WTC11 (cell line): ENCODE measurements at regions not wholly inside any gene's neighbourhood (a gene's known extent, or its start where the extent isn't known, plus 50 kb on each side); places are given as distances from the start of the nearest gene placed in this dataset.
A peak's percentile ranks its signal among the peaks of the same experiment; 100 is the strongest.

ENCODE experiments used
- ATAC-seq: fragments of 200-7000 bp; cut with Tn5 transposase; 2 replicates; pipeline ENCODE4 v1.10.0; 2021; ENCODE audit warnings: mild to moderate bottlenecking, moderate library complexity
- CTCF ChIA-PET: fragments of 300-600 bp; sonication (Branson Sonifier 250); formaldehyde crosslinking; loops from one replicate; lab custom pipeline; 2021; ENCODE audit warnings: antibody characterized with exemption; lab: Charles Lee
- POLR2A ChIA-PET: fragments of 350-600 bp; sonication (Branson Sonifier 250); formaldehyde crosslinking; loops from one replicate; lab custom pipeline; 2021; ENCODE audit warnings: antibody characterized with exemption; lab: Charles Lee
- DNase-seq: peaks from one replicate; pipeline ENCODE4 v3.0.0; 2021; ENCODE audit warnings: low spot score
- H3K27ac Mint-ChIP-seq: 2 replicates; pipeline ENCODE4 v1.8.0; 2021; ENCODE audit warnings: mixed read lengths
- H3K27me3 Mint-ChIP-seq: 2 replicates; pipeline ENCODE4 v1.8.0; 2021; ENCODE audit warnings: low read depth, mild to moderate bottlenecking, moderate library complexity, mixed read lengths
- H3K36me3 Mint-ChIP-seq: 2 replicates; pipeline ENCODE4 v1.8.0; 2021; ENCODE audit warnings: mixed read lengths
- H3K4me1 Mint-ChIP-seq: 2 replicates; pipeline ENCODE4 v1.8.0; 2022; ENCODE audit warnings: mixed read lengths
- H3K4me3 Mint-ChIP-seq: 2 replicates; pipeline ENCODE4 v1.8.0; 2021; ENCODE audit warnings: mild to moderate bottlenecking, moderate library complexity, mixed read lengths
- H3K9me3 Mint-ChIP-seq: 2 replicates; pipeline ENCODE4 v1.8.0; 2021; ENCODE audit warnings: mixed read lengths
- AFF4 ChIP-seq: sonication (generic); formaldehyde crosslinking; IDR thresholded peaks from 2 replicates; pipeline ENCODE4 v1.8.1; 2023; ENCODE audit warnings: mild to moderate bottlenecking, missing genetic modification reagents, borderline replicate concordance
- ATF2 ChIP-seq: sonication (generic); formaldehyde crosslinking; IDR thresholded peaks from 2 replicates; pipeline ENCODE4 v1.8.1; 2022; ENCODE audit warnings: low read depth, missing genetic modification reagents, borderline replicate concordance
- ELF4 ChIP-seq: sonication (generic); formaldehyde crosslinking; IDR thresholded peaks from 2 replicates; pipeline ENCODE4 v1.8.1; 2022; ENCODE audit warnings: low read depth, mild to moderate bottlenecking, moderate library complexity, missing genetic modification reagents
- FOXP4 ChIP-seq: sonication (generic); formaldehyde crosslinking; IDR thresholded peaks from 2 replicates; pipeline ENCODE4 v1.8.0; 2022; ENCODE audit warnings: mild to moderate bottlenecking, missing genetic modification reagents
- GRHL2 ChIP-seq: fragments of 250-450 bp; sonication (Bioruptor Pico); IDR thresholded peaks from 2 replicates; pipeline ENCODE4 v1.8.0; 2022; ENCODE audit warnings: mild to moderate bottlenecking, moderate library complexity; ENCODE audit not compliant: insufficient replicate concordance, severe bottlenecking
- HMGA2 ChIP-seq: fragments of 250-450 bp; sonication (Bioruptor Pico); IDR thresholded peaks from 2 replicates; pipeline ENCODE4 v1.4.0; 2021; ENCODE audit warnings: mild to moderate bottlenecking, moderate library complexity
- IRF2 ChIP-seq: sonication (generic); formaldehyde crosslinking; IDR thresholded peaks from 2 replicates; pipeline ENCODE4 v1.8.0; 2022; ENCODE audit warnings: low read depth, missing genetic modification reagents, borderline replicate concordance
- NFATC4 ChIP-seq: fragments of 250-450 bp; sonication (Bioruptor Pico); IDR thresholded peaks from 2 replicates; pipeline ENCODE4 v1.9.0; 2021; ENCODE audit warnings: mild to moderate bottlenecking
- NFYB ChIP-seq: sonication (generic); formaldehyde crosslinking; conservative IDR thresholded peaks from 2 replicates; pipeline ENCODE4 v1.8.0; 2022; ENCODE audit warnings: low read depth, missing genetic modification reagents
- NR2C2 ChIP-seq: sonication (generic); formaldehyde crosslinking; IDR thresholded peaks from 2 replicates; pipeline ENCODE4 v1.8.0; 2022; ENCODE audit warnings: mild to moderate bottlenecking, missing genetic modification reagents
- SOX15 ChIP-seq: fragments of 250-450 bp; sonication (Bioruptor Pico); IDR thresholded peaks from 2 replicates; pipeline ENCODE4 v1.9.0; 2021; ENCODE audit warnings: mild to moderate bottlenecking
- TCF7 ChIP-seq: sonication (generic); formaldehyde crosslinking; IDR thresholded peaks from 2 replicates; pipeline ENCODE4 v1.8.0; 2022; ENCODE audit warnings: mild to moderate bottlenecking, low read depth, missing genetic modification reagents, moderate library complexity
- TEAD1 ChIP-seq: sonication (generic); formaldehyde crosslinking; IDR thresholded peaks from 2 replicates; pipeline ENCODE4 v1.8.0; 2022; ENCODE audit warnings: mild to moderate bottlenecking, missing genetic modification reagents
- ZBTB21 ChIP-seq: sonication (generic); formaldehyde crosslinking; IDR thresholded peaks from 2 replicates; pipeline ENCODE4 v1.8.1; 2023; ENCODE audit warnings: mild to moderate bottlenecking, missing genetic modification reagents, borderline replicate concordance
- ZMAT4 ChIP-seq: fragments of 250-450 bp; sonication (Bioruptor Pico); IDR thresholded peaks from 2 replicates; pipeline ENCODE4 v1.9.0; 2021; ENCODE audit warnings: mild to moderate bottlenecking
- ZNF121 ChIP-seq: sonication (generic); formaldehyde crosslinking; IDR thresholded peaks from 2 replicates; pipeline ENCODE4 v1.8.0; 2023; ENCODE audit warnings: missing genetic modification reagents
- ZNF219 ChIP-seq: sonication (generic); formaldehyde crosslinking; IDR thresholded peaks from 2 replicates; pipeline ENCODE4 v1.8.0; 2023; ENCODE audit warnings: missing genetic modification reagents, mild to moderate bottlenecking, borderline replicate concordance
- TF ChIP-seq, protein P1 (sequence below): sonication (generic); formaldehyde crosslinking; IDR thresholded peaks from 2 replicates; pipeline ENCODE4 v1.8.0; 2022; ENCODE audit warnings: mild to moderate bottlenecking, missing genetic modification reagents
- TF ChIP-seq, protein P2 (sequence below): sonication (generic); formaldehyde crosslinking; IDR thresholded peaks from 2 replicates; pipeline ENCODE4 v1.8.0; 2022; ENCODE audit warnings: mild to moderate bottlenecking, missing genetic modification reagents
- TF ChIP-seq, protein P3 (sequence below): sonication (generic); formaldehyde crosslinking; IDR thresholded peaks from 2 replicates; pipeline ENCODE4 v1.8.1; 2023; ENCODE audit warnings: mild to moderate bottlenecking, missing genetic modification reagents
- TF ChIP-seq, protein P4 (sequence below): sonication (generic); formaldehyde crosslinking; conservative IDR thresholded peaks from 2 replicates; pipeline ENCODE4 v1.8.1; 2022; ENCODE audit warnings: mild to moderate bottlenecking, missing genetic modification reagents

GRCh38 chr10:128431083-128431482 lies 304.9 kb upstream of the MKI67 start:
- Mint-ChIP-seq H3K4me3 (no peak overlapping the region), H3K27ac (no peak overlapping the region), H3K27me3 (no peaks in the 10 kb centered on the region; the same call in 1 of the 2 replicates), H3K4me1 (peaks cover 32% of the 10 kb centered on the region), H3K36me3 (no peaks in the 10 kb centered on the region), H3K9me3 (no peaks in the 10 kb centered on the region)
- CTCF ChIA-PET, result interaction anchor here (1.2 to 1.7 kb wide), 2 partner anchors 163 to 219 kb away, joined by 5 read pairs; no protein-coding TSS in a partner anchor
- TF ChIP-seq NFYB (CRISPR knock-in tag) (no peak), AFF4 (CRISPR knock-in tag) (no peak), ZMAT4 (CRISPR knock-in tag) (no peak), ZNF219 (CRISPR knock-in tag) (no peak), NR2C2 (CRISPR knock-in tag) (no peak), NFATC4 (CRISPR knock-in tag) (no peak), TCF7 (CRISPR knock-in tag) (no peak), SOX15 (CRISPR knock-in tag) (no peak), GRHL2 (CRISPR knock-in tag) (no peak)
- TF ChIP-seq, protein P1, sequence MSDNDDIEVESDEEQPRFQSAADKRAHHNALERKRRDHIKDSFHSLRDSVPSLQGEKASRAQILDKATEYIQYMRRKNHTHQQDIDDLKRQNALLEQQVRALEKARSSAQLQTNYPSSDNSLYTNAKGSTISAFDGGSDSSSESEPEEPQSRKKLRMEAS (CRISPR knock-in tag), result no peak; the same call in 1 of the 2 replicates
- DNase-seq (no peak), ATAC-seq (peak; percentile 25)
- POLR2A ChIA-PET, result interaction anchor here (0.8 kb wide), 1 partner anchor 109 kb away, joined by 4 read pairs; no protein-coding TSS in a partner anchor

GRCh38 chr10:128431506-128431905 lies 305.3 kb upstream of the MKI67 start:
- Mint-ChIP-seq H3K27me3 (no peaks in the 10 kb centered on the region; the same call in 1 of the 2 replicates), H3K9me3 (no peaks in the 10 kb centered on the region), H3K27ac (no peak overlapping the region), H3K36me3 (no peaks in the 10 kb centered on the region), H3K4me3 (no peak overlapping the region), H3K4me1 (peaks cover 32% of the 10 kb centered on the region)
- ChIA-PET POLR2A (interaction anchor here (0.8 kb wide), 1 partner anchor 109 kb away, joined by 4 read pairs; no protein-coding TSS in a partner anchor), CTCF (interaction anchor here (1.2 to 1.7 kb wide), 2 partner anchors 164 to 219 kb away, joined by 5 read pairs; no protein-coding TSS in a partner anchor)
- DNase-seq (no peak), ATAC-seq (no peak)
- TF ChIP-seq HMGA2 (no peak), ELF4 (CRISPR knock-in tag) (no peak), ZBTB21 (no peak), FOXP4 (CRISPR knock-in tag) (no peak), IRF2 (CRISPR knock-in tag) (no peak), NFATC4 (CRISPR knock-in tag) (no peak), ZNF121 (CRISPR knock-in tag) (no peak), TEAD1 (CRISPR knock-in tag) (no peak), ATF2 (CRISPR knock-in tag) (no peak)
- TF ChIP-seq, protein P2, sequence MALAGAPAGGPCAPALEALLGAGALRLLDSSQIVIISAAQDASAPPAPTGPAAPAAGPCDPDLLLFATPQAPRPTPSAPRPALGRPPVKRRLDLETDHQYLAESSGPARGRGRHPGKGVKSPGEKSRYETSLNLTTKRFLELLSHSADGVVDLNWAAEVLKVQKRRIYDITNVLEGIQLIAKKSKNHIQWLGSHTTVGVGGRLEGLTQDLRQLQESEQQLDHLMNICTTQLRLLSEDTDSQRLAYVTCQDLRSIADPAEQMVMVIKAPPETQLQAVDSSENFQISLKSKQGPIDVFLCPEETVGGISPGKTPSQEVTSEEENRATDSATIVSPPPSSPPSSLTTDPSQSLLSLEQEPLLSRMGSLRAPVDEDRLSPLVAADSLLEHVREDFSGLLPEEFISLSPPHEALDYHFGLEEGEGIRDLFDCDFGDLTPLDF (CRISPR knock-in tag), result no peak
- TF ChIP-seq, protein P3, sequence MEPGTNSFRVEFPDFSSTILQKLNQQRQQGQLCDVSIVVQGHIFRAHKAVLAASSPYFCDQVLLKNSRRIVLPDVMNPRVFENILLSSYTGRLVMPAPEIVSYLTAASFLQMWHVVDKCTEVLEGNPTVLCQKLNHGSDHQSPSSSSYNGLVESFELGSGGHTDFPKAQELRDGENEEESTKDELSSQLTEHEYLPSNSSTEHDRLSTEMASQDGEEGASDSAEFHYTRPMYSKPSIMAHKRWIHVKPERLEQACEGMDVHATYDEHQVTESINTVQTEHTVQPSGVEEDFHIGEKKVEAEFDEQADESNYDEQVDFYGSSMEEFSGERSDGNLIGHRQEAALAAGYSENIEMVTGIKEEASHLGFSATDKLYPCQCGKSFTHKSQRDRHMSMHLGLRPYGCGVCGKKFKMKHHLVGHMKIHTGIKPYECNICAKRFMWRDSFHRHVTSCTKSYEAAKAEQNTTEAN (CRISPR knock-in tag), result no peak
- TF ChIP-seq, protein P4, sequence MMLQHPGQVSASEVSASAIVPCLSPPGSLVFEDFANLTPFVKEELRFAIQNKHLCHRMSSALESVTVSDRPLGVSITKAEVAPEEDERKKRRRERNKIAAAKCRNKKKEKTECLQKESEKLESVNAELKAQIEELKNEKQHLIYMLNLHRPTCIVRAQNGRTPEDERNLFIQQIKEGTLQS (CRISPR knock-in tag), result no peak
